ENCODE measurements at regions not wholly inside any gene's neighbourhood (a gene's known extent, or its start where the extent isn't known, plus 50 kb on each side); places are given as distances from the start of the nearest gene placed in this dataset.

GRCh38 chr14:84436528-84436927, 1093.4 kb upstream of the FLRT2 start:
- no peak for ATAC-seq (ENCODE audit: poor library complexity)
- Mint-ChIP-seq H3K9me3 (peaks cover 13% of the 10 kb centered on the region), H3K27me3 (no peaks in the 10 kb centered on the region), H3K4me1 (ENCODE audit: low read depth) (no peaks in the 10 kb centered on the region), H3K4me3 (no peak overlapping the region), H3K27ac (no peak overlapping the region), H3K36me3 (ENCODE audit: low read depth) (no peaks in the 10 kb centered on the region)
- DNase-seq, result no peak
- Histone ChIP-seq H3K9me3 (ENCODE audit: control insufficient read depth in 1 of 2, insufficient read depth in 1 of 2, low read length in 2 of 2) (peaks cover 0 to 10% of the 10 kb centered on the region in 2 experiments), H3K4me1 (ENCODE audit: insufficient read depth, low read length) (no peaks in the 10 kb centered on the region), H3K36me3 (ENCODE audit: insufficient read depth, low read length) (no peaks in the 10 kb centered on the region), H3K4me3 (ENCODE audit: low read length) (no peak overlapping the region), H3K27me3 (ENCODE audit: control insufficient read depth in 1 of 2, insufficient read depth in 2 of 2, low read length in 2 of 2) (no peaks in the 10 kb centered on the region), H3K27ac (ENCODE audit: low read depth in 1 of 2, low read length in 2 of 2) (no peak overlapping the region)
- POLR2A ChIA-PET, result no interaction called here
- CTCF ChIA-PET, result no interaction called here
- intact Hi-C loops (cut with DNase I, micrococcal nuclease), result no loop called here
- TF ChIP-seq CTCF (IDR thresholded peaks at IDR 0.05), result no peak

GRCh38 chr14:84442521-84442920, 1087.4 kb upstream of the FLRT2 start:
- Mint-ChIP-seq H3K27ac (no peak overlapping the region), H3K9me3 (peaks cover 10% of the 10 kb centered on the region), H3K27me3 (no peaks in the 10 kb centered on the region), H3K4me1 (ENCODE audit: low read depth) (no peaks in the 10 kb centered on the region), H3K36me3 (ENCODE audit: low read depth) (no peaks in the 10 kb centered on the region), H3K4me3 (no peak overlapping the region)
- intact Hi-C loops (cut with DNase I, micrococcal nuclease), result no loop called here
- Histone ChIP-seq H3K4me3 (ENCODE audit: low read length) (no peak overlapping the region), H3K36me3 (ENCODE audit: insufficient read depth, low read length) (no peaks in the 10 kb centered on the region), H3K9me3 (ENCODE audit: control insufficient read depth in 1 of 2, insufficient read depth in 1 of 2, low read length in 2 of 2) (peaks cover 0 to 5% of the 10 kb centered on the region in 2 experiments), H3K27me3 (ENCODE audit: control insufficient read depth in 1 of 2, insufficient read depth in 2 of 2, low read length in 2 of 2) (no peaks in the 10 kb centered on the region), H3K4me1 (ENCODE audit: insufficient read depth, low read length) (no peaks in the 10 kb centered on the region), H3K27ac (ENCODE audit: low read depth in 1 of 2, low read length in 2 of 2) (no peak overlapping the region)
- DNase-seq (no peak), ATAC-seq (ENCODE audit: poor library complexity) (no peak)
- ChIA-PET POLR2A (no interaction called here), CTCF (no interaction called here)
- no peak for TF ChIP-seq CTCF (IDR thresholded peaks at IDR 0.05)

- H3K36me3 ChIP-seq (ENCODE audit: insufficient read depth, low read length), result no peaks in the 10 kb centered on the region
- peaks cover 0 to 4% of the 10 kb centered on the region in 2 experiments for H3K9me3 ChIP-seq (ENCODE audit: control insufficient read depth in 1 of 2, insufficient read depth in 1 of 2, low read length in 2 of 2)
- no peaks in the 10 kb centered on the region for H3K4me1 ChIP-seq (ENCODE audit: insufficient read depth, low read length)
- CTCF ChIA-PET, result no interaction called here
- H3K9me3 Mint-ChIP-seq, result peaks cover 8% of the 10 kb centered on the region
- no peak for TF ChIP-seq CTCF (IDR thresholded peaks at IDR 0.05)
- H3K27me3 Mint-ChIP-seq, result no peaks in the 10 kb centered on the region
- no peak for DNase-seq
- H3K27me3 ChIP-seq (ENCODE audit: control insufficient read depth in 1 of 2, insufficient read depth in 2 of 2, low read length in 2 of 2), result no peaks in the 10 kb centered on the region
- ATAC-seq (ENCODE audit: poor library complexity), result no peak
- no peaks in the 10 kb centered on the region for H3K36me3 Mint-ChIP-seq (ENCODE audit: low read depth)
- intact Hi-C loops (cut with DNase I, micrococcal nuclease), result no loop called here
- H3K27ac Mint-ChIP-seq, result no peak overlapping the region
- H3K4me3 ChIP-seq (ENCODE audit: low read length), result no peak overlapping the region
- no peaks in the 10 kb centered on the region for H3K4me1 Mint-ChIP-seq (ENCODE audit: low read depth)
- no peak overlapping the region for H3K4me3 Mint-ChIP-seq
- POLR2A ChIA-PET, result no interaction called here
- no peak overlapping the region for H3K27ac ChIP-seq (ENCODE audit: low read depth in 1 of 2, low read length in 2 of 2)
Observed at GRCh38 chr14:84445486-84445885, 1084.5 kb upstream of the FLRT2 start.

Data from CD4-positive, alpha-beta T cell (primary cell).